ENCODE measurements at regions not wholly inside any gene's neighbourhood (a gene's known extent, or its start where the extent isn't known, plus 50 kb on each side); places are given as distances from the start of the nearest gene placed in this dataset.

DNA sequence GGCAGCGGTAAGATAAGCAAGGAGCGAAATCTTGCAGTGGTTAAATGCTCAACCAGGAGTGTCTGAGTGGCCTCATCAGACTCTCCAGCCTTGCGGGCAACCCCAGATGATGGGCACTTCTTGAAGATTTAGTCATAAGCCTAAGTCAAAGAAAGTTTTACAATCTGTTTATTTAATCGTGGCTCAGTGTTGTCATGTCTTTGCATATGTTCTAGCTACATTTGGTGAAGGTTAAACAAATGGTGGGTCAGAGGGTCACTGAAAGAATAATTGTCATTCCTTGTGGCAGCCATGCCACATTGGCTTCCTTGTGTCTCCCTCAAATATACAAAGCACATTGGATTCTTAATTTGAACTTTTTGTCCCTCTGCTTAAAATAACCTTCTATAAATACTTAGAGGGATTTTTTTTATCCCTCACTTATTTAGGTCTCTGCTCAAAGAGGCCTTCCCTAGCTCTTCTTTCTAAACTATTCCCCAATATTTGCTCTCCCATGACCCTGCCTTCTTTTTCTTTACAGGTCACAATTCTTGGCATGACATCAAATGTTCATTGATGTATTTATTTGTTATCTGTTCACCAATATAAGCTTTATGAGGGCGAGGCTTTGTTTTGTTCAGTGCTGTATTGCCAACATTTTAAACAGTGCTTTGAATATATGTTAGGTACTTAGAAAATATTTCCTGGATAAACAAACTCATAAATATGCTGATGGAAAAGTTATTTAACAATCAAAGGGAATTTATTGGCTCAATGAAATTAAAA, 68.7 kb downstream of the NEUROD6 start:
- TF ChIP-seq CTCF (IDR thresholded peaks at IDR 0.05; ENCODE audit: insufficient read depth, low read length) (no peak), GABPA (IDR thresholded peaks at IDR 0.05; ENCODE audit: low read depth) (no peak), POLR2AphosphoS5 (IDR thresholded peaks at IDR 0.05; ENCODE audit: low read depth) (no peak), REST (IDR thresholded peaks at IDR 0.05; ENCODE audit: insufficient replicate concordance, low read depth) (no peak), SPI1 (IDR thresholded peaks at IDR 0.05; ENCODE audit: borderline replicate concordance, low read depth) (no peak)

Measured in HL-60 (cell line).